Natural killer cell treated with Interleukin-12 subunit alpha and Interleukin-12 subunit beta and Interleukin-15 and Interleukin-18, amount 100 ng/mL, for 72 hours (primary cell): ENCODE measurements at regions not wholly inside any gene's neighbourhood (a gene's known extent, or its start where the extent isn't known, plus 50 kb on each side); places are given as distances from the start of the nearest gene placed in this dataset.

Experiments
- ATAC-seq, 2 donors: fragments of 150-1000 bp; cut with Tn5 transposase in 1 of 2; sonication (Bioruptor Pico), chemical (Tn5 transposase) in 1 of 2; 2 replicates each; pipeline ENCODE4 v1.10.0; 2021
- DNase-seq: peaks from one replicate; pipeline ENCODE4 v3.0.0; 2022; ENCODE audit warnings: low spot score
- H3K27ac Mint-ChIP-seq, 2 donors: 1 replicate in 1 of 2; 2 replicates in 1 of 2; pipeline ENCODE4 v1.8.0; 2022; ENCODE audit warnings: mixed read lengths in 2 of 2, mild to moderate bottlenecking in 1 of 2, moderate library complexity in 1 of 2
- H3K27me3 Mint-ChIP-seq, 2 donors: 1 replicate in 1 of 2; 2 replicates in 1 of 2; pipeline ENCODE4 v1.8.0; 2022; ENCODE audit warnings: mixed read lengths in 2 of 2
- H3K36me3 Mint-ChIP-seq: one replicate; pipeline ENCODE4 v1.8.0; 2022; ENCODE audit warnings: mixed read lengths
- H3K4me1 Mint-ChIP-seq, 2 donors: 1 replicate in 1 of 2; 2 replicates in 1 of 2; pipeline ENCODE4 v1.8.0; 2022; ENCODE audit warnings: low read depth in 2 of 2, mixed read lengths in 2 of 2, mild to moderate bottlenecking in 1 of 2
- H3K4me3 Mint-ChIP-seq: one replicate; pipeline ENCODE4 v1.8.0; 2022; ENCODE audit warnings: mixed read lengths
- H3K9me3 Mint-ChIP-seq: 2 replicates; pipeline ENCODE4 v1.8.0; 2022; ENCODE audit warnings: mixed read lengths

DNA sequence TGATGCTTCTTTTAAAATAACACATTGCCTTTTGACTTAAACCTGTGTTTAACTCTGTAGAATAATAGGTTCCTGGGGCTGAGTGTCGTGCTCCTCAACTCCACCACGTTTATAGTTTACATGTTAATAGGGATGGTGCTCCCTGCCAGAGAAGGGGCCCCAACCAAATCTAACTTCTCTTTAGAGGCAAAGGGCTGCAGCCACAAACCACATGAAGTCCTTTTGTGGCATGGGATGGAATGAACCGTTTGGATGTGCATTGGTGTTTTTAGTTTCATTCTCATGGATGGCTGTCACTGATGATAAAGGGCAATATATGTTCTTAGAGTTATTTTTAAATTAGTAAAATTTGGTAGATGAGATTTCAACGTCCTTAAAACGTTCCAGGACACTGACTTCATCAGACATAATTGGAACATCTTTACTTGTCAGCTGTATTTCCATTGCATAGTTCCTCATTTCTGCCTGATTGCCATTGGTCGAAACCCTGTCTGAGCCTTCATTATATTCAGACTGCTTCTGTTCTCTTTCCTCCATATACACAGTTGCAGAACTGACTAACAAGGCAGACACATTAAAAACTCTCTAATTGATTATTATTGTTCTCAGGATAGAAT is 60.4 kb upstream of the HPF1 start:
- Mint-ChIP-seq H3K27me3 (peaks cover 15 to 17% of the 10 kb centered on the region in 2 donors), H3K4me3 (no peak overlapping the region), H3K4me1 (no peaks in the 10 kb centered on the region), H3K36me3 (no peaks in the 10 kb centered on the region), H3K27ac (no peak overlapping the region), H3K9me3 (no peaks in the 10 kb centered on the region)
- no peak for DNase-seq
- no peak for ATAC-seq

DNA sequence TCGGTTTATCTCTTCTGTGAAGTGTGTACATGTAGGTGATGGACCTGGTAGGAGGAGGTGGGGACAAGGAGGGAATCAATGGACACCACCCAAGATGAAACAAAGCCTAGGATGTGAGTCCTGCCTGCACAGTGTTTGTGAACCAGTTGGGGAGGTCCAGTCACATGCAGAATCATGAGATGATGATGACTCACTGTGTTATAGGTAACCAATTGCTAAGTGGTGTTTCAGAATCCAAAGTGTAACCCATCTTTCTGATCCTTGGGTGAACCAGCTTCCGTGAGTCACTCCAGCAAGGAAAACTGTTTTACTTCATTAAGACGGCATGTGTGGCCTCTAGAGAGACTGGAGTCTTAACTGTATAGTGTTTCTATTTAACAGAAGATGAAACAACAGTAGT is 57.9 kb upstream of the HPF1 start:
- Mint-ChIP-seq H3K27ac (no peak overlapping the region), H3K4me3 (no peak overlapping the region), H3K36me3 (no peaks in the 10 kb centered on the region), H3K9me3 (no peaks in the 10 kb centered on the region), H3K27me3 (peaks cover 15 to 17% of the 10 kb centered on the region in 2 donors), H3K4me1 (no peaks in the 10 kb centered on the region)
- DNase-seq (no peak), ATAC-seq (no peak)

DNA sequence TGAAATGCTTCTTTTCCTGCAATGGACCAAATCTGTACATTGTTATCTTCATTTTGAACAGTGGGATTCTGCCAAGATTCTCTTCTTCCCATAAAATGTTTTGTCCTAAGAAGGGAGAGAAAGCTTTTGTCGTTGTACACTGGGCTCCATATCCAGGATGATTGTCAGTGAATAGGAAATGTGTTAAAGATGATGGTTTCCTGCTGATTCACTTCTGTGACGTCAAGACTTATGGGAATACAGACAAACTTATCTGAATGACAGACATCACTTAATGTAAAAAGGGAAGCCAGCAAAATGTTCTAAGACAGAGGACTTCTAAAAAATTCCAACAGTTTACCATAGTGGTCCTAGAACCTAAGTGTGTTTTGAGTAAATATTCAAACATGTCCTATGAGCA is 53.7 kb upstream of the HPF1 start:
- no peak overlapping the region for H3K4me3 Mint-ChIP-seq
- DNase-seq (no peak), ATAC-seq (no peak)
- no peaks in the 10 kb centered on the region for H3K36me3 Mint-ChIP-seq
- no peaks in the 10 kb centered on the region for H3K4me1 Mint-ChIP-seq
- peaks cover 9 to 18% of the 10 kb centered on the region in 2 donors for H3K27me3 Mint-ChIP-seq
- no peak overlapping the region for H3K27ac Mint-ChIP-seq
- H3K9me3 Mint-ChIP-seq = no peaks in the 10 kb centered on the region

DNA sequence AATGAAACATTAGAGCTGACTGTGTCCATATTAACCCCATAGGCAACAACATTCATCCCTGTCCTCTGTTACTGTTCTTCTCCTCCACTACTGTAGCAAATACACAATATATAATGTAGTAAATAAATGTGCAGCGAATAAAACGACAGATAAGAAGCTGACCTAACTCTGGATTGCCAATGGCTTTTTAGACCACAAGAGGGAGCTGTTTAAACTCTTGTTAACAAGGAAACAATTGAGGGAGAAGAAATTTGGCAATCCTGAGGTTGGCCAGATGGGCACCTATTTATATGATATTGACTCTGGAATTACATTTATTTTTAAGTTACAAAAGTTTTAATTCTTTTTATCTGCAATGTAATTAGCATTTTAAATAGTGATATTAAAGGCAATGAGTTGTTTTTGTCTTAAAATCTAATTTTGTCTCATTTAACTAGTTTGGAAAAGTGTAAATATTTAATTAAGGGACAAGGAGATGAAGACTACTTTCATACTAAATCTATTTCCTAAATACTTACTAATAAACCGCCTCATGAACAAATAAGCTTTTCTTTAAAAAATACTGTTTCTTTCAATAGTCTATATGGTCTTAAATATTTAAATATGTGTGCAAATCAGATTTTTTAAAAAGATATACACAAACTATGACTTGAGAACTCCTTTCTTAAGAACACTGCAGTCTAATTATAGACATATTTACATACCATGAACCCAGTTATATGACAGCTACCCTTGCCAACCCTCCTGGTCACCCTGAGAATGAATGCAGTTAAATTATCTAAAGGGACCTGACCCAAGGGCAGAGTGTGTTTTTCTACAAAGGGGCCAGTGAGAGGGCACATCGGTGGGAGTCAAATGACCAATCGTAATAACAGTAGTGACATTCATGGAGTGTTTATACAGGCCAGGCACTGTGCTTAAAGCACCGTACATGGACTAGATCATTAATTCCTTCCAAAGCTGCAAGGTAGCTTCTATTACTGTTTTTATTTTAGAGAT is 52.9 kb upstream of the HPF1 start:
- DNase-seq = no peak
- Mint-ChIP-seq H3K36me3 (no peaks in the 10 kb centered on the region), H3K4me3 (no peak overlapping the region), H3K27ac (peak overlapping the region in 1 of 2 donors; percentile 42), H3K27me3 (peaks cover 4 to 11% of the 10 kb centered on the region in 2 donors), H3K4me1 (no peaks in the 10 kb centered on the region), H3K9me3 (no peaks in the 10 kb centered on the region)
- ATAC-seq = no peak

DNA sequence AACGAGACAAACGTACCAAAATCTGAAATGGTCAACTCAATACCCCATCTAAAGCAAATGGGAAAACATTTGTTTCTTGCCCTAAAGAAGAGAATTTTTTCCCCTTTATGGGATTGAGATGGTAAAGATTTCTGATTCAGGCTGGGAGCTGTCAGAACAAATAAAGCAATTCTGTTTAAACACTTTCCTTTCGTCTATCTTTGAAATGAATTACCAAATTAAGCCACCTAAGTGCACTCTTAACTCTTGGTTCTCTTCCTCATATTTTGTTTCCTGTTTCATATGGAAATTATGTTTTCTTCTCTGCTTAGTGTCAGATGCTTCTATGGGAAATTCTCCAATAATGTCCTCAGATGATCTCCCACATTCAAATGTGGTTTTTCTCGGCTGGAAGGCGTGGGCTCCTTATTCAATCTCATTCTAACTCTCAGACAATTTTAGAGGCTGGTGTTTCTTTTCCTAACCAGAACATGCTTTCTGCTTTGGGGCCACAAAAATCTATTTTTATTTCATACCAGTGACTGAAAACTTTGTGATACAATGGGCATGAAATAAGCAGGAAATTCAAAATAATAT is 50.3 kb upstream of the HPF1 start:
- H3K27ac Mint-ChIP-seq = no peak overlapping the region
- H3K9me3 Mint-ChIP-seq = no peaks in the 10 kb centered on the region
- no peaks in the 10 kb centered on the region for H3K4me1 Mint-ChIP-seq
- peaks cover 10 to 11% of the 10 kb centered on the region in 2 donors for H3K27me3 Mint-ChIP-seq
- no peak for DNase-seq
- no peak overlapping the region for H3K4me3 Mint-ChIP-seq
- no peaks in the 10 kb centered on the region for H3K36me3 Mint-ChIP-seq
- ATAC-seq = no peak
